Pulmonary artery endothelial cell (primary cell): ENCODE measurements at regions not wholly inside any gene's neighbourhood (a gene's known extent, or its start where the extent isn't known, plus 50 kb on each side); places are given as distances from the start of the nearest gene placed in this dataset.
"Not testable (repeated sequence)": the region's sequence is repeated elsewhere in the genome, so short reads cannot be mapped to it uniquely, and the experiment has no call there.

Source experiments
- DNase-seq: peaks from one replicate; pipeline ENCODE4 v3.0.0-alpha.2; 2011; ENCODE audit warnings: low read depth, low spot score

- DNase-seq = no peak
These were observed 399.7 kb downstream of the CPS1 start for GRCh38 chr2:210956101-210956500.

- DNase-seq = no peak
These were observed 404.9 kb downstream of the CPS1 start for GRCh38 chr2:210961249-210961648.

- no peak for DNase-seq
These were observed 407.0 kb downstream of the CPS1 start for GRCh38 chr2:210963386-210963785.

- no peak for DNase-seq
These were observed 407.9 kb downstream of the CPS1 start for GRCh38 chr2:210964141-210964764.

GRCh38 chr2:210965472-210965871, 409.1 kb downstream of the CPS1 start:
- no peak for DNase-seq

- DNase-seq = no peak
These were observed 409.9 kb downstream of the CPS1 start for GRCh38 chr2:210966330-210966729.

- no peak for DNase-seq
These were observed 415.0 kb downstream of the CPS1 start for GRCh38 chr2:210971431-210971830.

- not testable (repeated sequence) for DNase-seq
These were observed 430.4 kb downstream of the CPS1 start for GRCh38 chr2:210986806-210987205.

GRCh38 chr2:210991107-210991506, 434.7 kb downstream of the CPS1 start:
- no peak for DNase-seq

GRCh38 chr2:210994104-210994503, 437.7 kb downstream of the CPS1 start:
- no peak for DNase-seq

GRCh38 chr2:210997373-210997772, 441.0 kb downstream of the CPS1 start:
- DNase-seq = no peak

GRCh38 chr2:210998334-210998733, 441.9 kb downstream of the CPS1 start:
- DNase-seq = no peak

- no peak for DNase-seq
These were observed 458.0 kb downstream of the CPS1 start for GRCh38 chr2:211014376-211014775.

- no peak for DNase-seq
These were observed 458.5 kb downstream of the CPS1 start for GRCh38 chr2:211014906-211015305.

GRCh38 chr2:211025089-211025488, 468.7 kb downstream of the CPS1 start:
- DNase-seq = not testable (repeated sequence)

GRCh38 chr2:211026109-211026508, 469.7 kb downstream of the CPS1 start:
- no peak for DNase-seq

- DNase-seq = no peak
These were observed 471.6 kb downstream of the CPS1 start for GRCh38 chr2:211027976-211028375.

GRCh38 chr2:211033765-211034164, 477.4 kb downstream of the CPS1 start:
- DNase-seq = no peak

- DNase-seq = no peak
These were observed 479.3 kb downstream of the CPS1 start for GRCh38 chr2:211035548-211036185.

- DNase-seq = no peak
These were observed 488.6 kb downstream of the CPS1 start for GRCh38 chr2:211045025-211045424.

- DNase-seq = no peak
These were observed 493.1 kb downstream of the CPS1 start for GRCh38 chr2:211049321-211050018.

- DNase-seq = no peak
These were observed 499.0 kb downstream of the CPS1 start for GRCh38 chr2:211055438-211055837.
